ENCODE measurements at regions not wholly inside any gene's neighbourhood (a gene's known extent, or its start where the extent isn't known, plus 50 kb on each side); places are given as distances from the start of the nearest gene placed in this dataset.

DNA sequence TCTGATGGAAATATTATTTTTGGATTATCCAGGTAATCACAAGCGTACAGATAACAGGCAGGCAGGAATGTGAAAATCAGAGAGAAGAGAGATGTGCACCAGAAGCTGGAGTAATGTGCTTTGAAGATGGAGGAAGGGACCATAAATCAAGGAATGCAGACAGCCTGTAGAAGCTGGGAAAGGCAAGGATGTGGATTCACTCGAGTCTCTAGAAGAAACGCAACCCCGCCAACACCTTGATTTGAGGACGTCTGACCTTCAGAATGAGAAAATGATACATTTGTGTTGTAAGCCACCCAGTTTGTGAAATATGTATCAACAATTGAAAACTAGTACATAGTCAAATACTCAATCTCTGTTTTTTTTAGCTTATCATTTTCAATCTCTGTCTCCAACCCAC lies 207.6 kb upstream of the MPDZ start:
- TF ChIP-seq, protein P1, sequence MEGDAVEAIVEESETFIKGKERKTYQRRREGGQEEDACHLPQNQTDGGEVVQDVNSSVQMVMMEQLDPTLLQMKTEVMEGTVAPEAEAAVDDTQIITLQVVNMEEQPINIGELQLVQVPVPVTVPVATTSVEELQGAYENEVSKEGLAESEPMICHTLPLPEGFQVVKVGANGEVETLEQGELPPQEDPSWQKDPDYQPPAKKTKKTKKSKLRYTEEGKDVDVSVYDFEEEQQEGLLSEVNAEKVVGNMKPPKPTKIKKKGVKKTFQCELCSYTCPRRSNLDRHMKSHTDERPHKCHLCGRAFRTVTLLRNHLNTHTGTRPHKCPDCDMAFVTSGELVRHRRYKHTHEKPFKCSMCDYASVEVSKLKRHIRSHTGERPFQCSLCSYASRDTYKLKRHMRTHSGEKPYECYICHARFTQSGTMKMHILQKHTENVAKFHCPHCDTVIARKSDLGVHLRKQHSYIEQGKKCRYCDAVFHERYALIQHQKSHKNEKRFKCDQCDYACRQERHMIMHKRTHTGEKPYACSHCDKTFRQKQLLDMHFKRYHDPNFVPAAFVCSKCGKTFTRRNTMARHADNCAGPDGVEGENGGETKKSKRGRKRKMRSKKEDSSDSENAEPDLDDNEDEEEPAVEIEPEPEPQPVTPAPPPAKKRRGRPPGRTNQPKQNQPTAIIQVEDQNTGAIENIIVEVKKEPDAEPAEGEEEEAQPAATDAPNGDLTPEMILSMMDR (IDR thresholded peaks at IDR 0.05; ENCODE audit: low read depth, low read length), result no peak
- TF ChIP-seq EZH2phosphoT487 (IDR thresholded peaks at IDR 0.05; ENCODE audit: low read depth), result no peak

Measured in OCI-LY3 (cell line).